IMR-90 (cell line): ENCODE measurements at regions not wholly inside any gene's neighbourhood (a gene's known extent, or its start where the extent isn't known, plus 50 kb on each side); places are given as distances from the start of the nearest gene placed in this dataset.

Experiments used
- ATAC-seq: fragments of 200-7000 bp; cut with Tn5 transposase; 2 replicates; pipeline ENCODE4 v1.9.1; 2020; ENCODE audit warnings: low read depth, mild to moderate bottlenecking, moderate library complexity
- BruUV-seq: library from RNA; stranded (reverse); fragments of 400-500 nt; replicated peaks from 2 replicates; lab custom pipeline; 2021; lab: Mats Ljungman, UMichigan
- CTCF ChIA-PET: fragments of 300-600 bp; formaldehyde crosslinking; extraction: SDS; loops from one replicate; lab custom pipeline; 2021; ENCODE audit warnings: antibody characterized with exemption; lab: Yijun Ruan, JAX
- POLR2A ChIA-PET: fragments of 300-600 bp; sonication (Branson Sonifier 250); formaldehyde crosslinking; loops from one replicate; lab custom pipeline; 2022; ENCODE audit warnings: antibody characterized with exemption; ENCODE audit not compliant: unreplicated experiment; lab: Charles Lee
- DNase-seq: peaks from one replicate; pipeline ENCODE4 v3.0.0; 2013
- H2AFZ ChIP-seq: replicated peaks from 2 replicates; pipeline ENCODE3; 2013; ENCODE audit warnings: low read length, mild to moderate bottlenecking; ENCODE audit not compliant: poor library complexity
- H2AK5ac ChIP-seq: 2 replicates; pipeline ENCODE4 v1.6.1; 2013; ENCODE audit warnings: low read depth, low read length, inconsistent platforms
- H2AK9ac ChIP-seq: replicated peaks from 2 replicates; pipeline ENCODE3; 2013; ENCODE audit warnings: mild to moderate bottlenecking, low read depth, low read length, moderate library complexity; ENCODE audit not compliant: poor library complexity
- H2BK120ac ChIP-seq: 2 replicates; pipeline ENCODE4 v1.6.1; 2013; ENCODE audit warnings: low read depth, low read length, inconsistent platforms
- H2BK15ac ChIP-seq: 3 replicates; pipeline ENCODE4 v1.6.1; 2013; ENCODE audit warnings: low read depth, low read length, inconsistent platforms
- H2BK20ac ChIP-seq: 2 replicates; pipeline ENCODE4 v1.6.1; 2013; ENCODE audit warnings: low read depth, mild to moderate bottlenecking, inconsistent platforms, low read length, moderate library complexity
- H2BK5ac ChIP-seq: 2 replicates; pipeline ENCODE4 v1.6.1; 2013; ENCODE audit warnings: mild to moderate bottlenecking, low read depth, low read length, inconsistent platforms; ENCODE audit not compliant: poor library complexity, severe bottlenecking
- H3K14ac ChIP-seq: replicated peaks from 2 replicates; pipeline ENCODE4 v1.6.1; 2013; ENCODE audit warnings: low read depth, low read length, inconsistent platforms
- H3K18ac ChIP-seq: 2 replicates; pipeline ENCODE4 v1.6.1; 2013; ENCODE audit warnings: low read depth, low read length, control low read depth
- H3K23ac ChIP-seq: 2 replicates; pipeline ENCODE4 v1.6.1; 2013; ENCODE audit warnings: low read depth, low read length, inconsistent platforms
- H3K27ac ChIP-seq: 2 replicates; pipeline ENCODE4 v1.5.1; 2013; ENCODE audit warnings: mild to moderate bottlenecking, control low read depth, low read length; ENCODE audit not compliant: insufficient read depth
- H3K27me3 ChIP-seq: 2 replicates; pipeline ENCODE4 v1.6.1; 2013; ENCODE audit warnings: low read length; ENCODE audit not compliant: control insufficient read depth, insufficient read depth
- H3K36me3 ChIP-seq: 2 replicates; pipeline ENCODE4 v1.6.1; 2013; ENCODE audit warnings: low read length, mixed read lengths; ENCODE audit not compliant: control insufficient read depth, insufficient read depth
- H3K4ac ChIP-seq: 2 replicates; pipeline ENCODE4 v1.6.1; 2013; ENCODE audit warnings: low read depth, low read length, inconsistent platforms
- H3K4me1 ChIP-seq: 2 replicates; pipeline ENCODE4 v1.6.1; 2013; ENCODE audit warnings: low read length, mixed read lengths; ENCODE audit not compliant: control insufficient read depth, insufficient read depth
- H3K4me2 ChIP-seq: 2 replicates; pipeline ENCODE4 v1.6.1; 2013; ENCODE audit warnings: low read depth, mild to moderate bottlenecking, control low read depth, low read length, moderate library complexity
- H3K4me3 ChIP-seq: 2 replicates; pipeline ENCODE4 v1.5.1; 2013; ENCODE audit warnings: low read depth, mild to moderate bottlenecking, control low read depth, low read length, moderate library complexity; ENCODE audit not compliant: insufficient read depth
- H3K56ac ChIP-seq: 2 replicates; pipeline ENCODE4 v1.6.1; 2013; ENCODE audit warnings: low read length, inconsistent platforms; ENCODE audit not compliant: insufficient read depth; ENCODE audit errors: extremely low read depth
- H3K79me1 ChIP-seq, 2 experiments: 2 replicates each; pipeline ENCODE4 v1.6.1; 2013; ENCODE audit warnings: low read length in 2 of 2, inconsistent platforms in 1 of 2, low read depth in 1 of 2
- H3K9ac ChIP-seq: 2 replicates; pipeline ENCODE4 v1.6.1; 2013; ENCODE audit warnings: low read depth, low read length, control low read depth
- H3K9me1 ChIP-seq: 2 replicates; pipeline ENCODE4 v1.6.1; 2013; ENCODE audit warnings: low read length, inconsistent platforms; ENCODE audit not compliant: insufficient read depth
- H3K9me3 ChIP-seq: 2 replicates; pipeline ENCODE4 v1.6.1; 2013; ENCODE audit warnings: low read length; ENCODE audit not compliant: control insufficient read depth, insufficient read depth
- H4K20me1 ChIP-seq: 2 replicates; pipeline ENCODE4 v1.6.1; 2013; ENCODE audit warnings: low read length, inconsistent platforms; ENCODE audit not compliant: insufficient read depth
- H4K5ac ChIP-seq: 2 replicates; pipeline ENCODE4 v1.6.1; 2013; ENCODE audit warnings: mild to moderate bottlenecking, low read depth, low read length, control low read depth
- H4K8ac ChIP-seq, 2 experiments: 2 replicates each; pipeline ENCODE4 v1.6.1; 2013; ENCODE audit warnings: low read depth in 2 of 2, low read length in 2 of 2, control low read depth in 1 of 2, inconsistent platforms in 1 of 2
- H4K91ac ChIP-seq: 2 replicates; pipeline ENCODE4 v1.6.1; 2013; ENCODE audit warnings: low read depth, low read length, inconsistent platforms; ENCODE audit not compliant: insufficient read depth
- CEBPB ChIP-seq: IDR thresholded peaks from 2 replicates; pipeline ENCODE4 v1.6.1; 2012; ENCODE audit warnings: low read depth, low read length, improper control_type of control experiment
- CHD1 ChIP-seq: IDR thresholded peaks from 2 replicates; pipeline ENCODE4 v1.6.1; 2012; ENCODE audit warnings: low read depth, low read length, improper control_type of control experiment
- CTCF ChIP-seq: conservative IDR thresholded peaks from 2 replicates; pipeline ENCODE4 v1.5.1; 2012; ENCODE audit warnings: mild to moderate bottlenecking, low read depth, low read length, improper control_type of control experiment
- FOS ChIP-seq: fragments of 150-350 bp; IDR thresholded peaks from 2 replicates; pipeline ENCODE4 v1.6.1; 2016; ENCODE audit warnings: low read depth, low read length
- MAFK ChIP-seq: IDR thresholded peaks from 2 replicates; pipeline ENCODE4 v1.6.1; 2012; ENCODE audit warnings: low read depth, low read length, improper control_type of control experiment
- MAZ ChIP-seq: IDR thresholded peaks from 2 replicates; pipeline ENCODE4 v1.6.1; 2012; ENCODE audit warnings: low read depth, mild to moderate bottlenecking, low read length, improper control_type of control experiment, moderate library complexity, borderline replicate concordance
- MXI1 ChIP-seq: IDR thresholded peaks from 2 replicates; pipeline ENCODE4 v1.6.1; 2012; ENCODE audit warnings: low read depth, mild to moderate bottlenecking, low read length, moderate library complexity, borderline replicate concordance
- RCOR1 ChIP-seq: IDR thresholded peaks from 2 replicates; pipeline ENCODE4 v1.6.1; 2012; ENCODE audit warnings: mild to moderate bottlenecking, low read length, improper control_type of control experiment; ENCODE audit not compliant: insufficient replicate concordance
- RFX5 ChIP-seq: IDR thresholded peaks from 2 replicates; pipeline ENCODE4 v1.8.0; 2012; ENCODE audit warnings: low read depth, mild to moderate bottlenecking, low read length, moderate library complexity
- SMC3 ChIP-seq: fragments of 150-350 bp; IDR thresholded peaks from 2 replicates; pipeline ENCODE4 v1.6.1; 2016; ENCODE audit warnings: low read depth, mild to moderate bottlenecking, antibody characterized with exemption, low read length, moderate library complexity
- WGBS, 2 experiments: methylation state at CpG; one replicate each; pipeline versions ENCODE4 v1.1.5 to v1.1.7; 2013; ENCODE audit warnings: missing lambda C conversion rate in 2 of 2; ENCODE audit not compliant: insufficient read length in 1 of 2; ENCODE audit errors: extremely low coverage in 2 of 2; 5-methylcytosine and 5-hydroxymethylcytosine counted together
- dilution Hi-C: fragments of 300-500 bp; cut with HindIII; formaldehyde crosslinking; loops from one replicate; pipeline ENCODE4 v1.14.3; 2018; ENCODE audit warnings: low sequenced_read_pairs; ENCODE audit not compliant: unreplicated experiment
- in situ Hi-C: fragments of 300-500 bp; cut with MboI; formaldehyde crosslinking; loops from 3 replicates; pipeline ENCODE4 v1.14.3; 2019; ENCODE audit warnings: low sequenced_read_pairs, inconsistent platforms, mixed read lengths
- intact Hi-C: fragments of 100-400 bp; cut with micrococcal nuclease; formaldehyde crosslinking; loops from 2 replicates; pipeline ENCODE4 v1.10.0; 2022

- Histone ChIP-seq H2BK5ac (no peak overlapping the region), H2BK15ac (peak overlapping the region; percentile 80; the same call in 2 of the 3 replicates), H4K8ac (0 out of 4 replicates have a peak overlapping the region, but pooled peaks of 1 of the 2 experiments have one; percentile 20), H3K56ac (no peak overlapping the region), H3K4me2 (no peak overlapping the region), H4K5ac (no peak overlapping the region), H3K27ac (no peak overlapping the region), H3K27me3 (no peaks in the 10 kb centered on the region), H4K20me1 (no peaks in the 10 kb centered on the region), H3K14ac (0 out of 2 replicates have a peak overlapping the region, but pooled peaks have one; percentile 21), H3K4me3 (no peak overlapping the region), H3K4me1 (peaks cover 11% of the 10 kb centered on the region), H3K9ac (no peak overlapping the region), H3K23ac (no peak overlapping the region), H2AFZ (no peak overlapping the region), H2AK9ac (no peak overlapping the region), H3K36me3 (no peaks in the 10 kb centered on the region), H2BK20ac (0 out of 2 replicates have a peak overlapping the region, but pooled peaks have one; percentile 76), H2AK5ac (peak overlapping the region; percentile 59; the same call in 1 of the 2 replicates), H3K9me3 (peaks cover 4% of the 10 kb centered on the region; the same call in 1 of the 2 replicates), H2BK120ac (peak overlapping the region; percentile 79; the same call in 1 of the 2 replicates), H3K4ac (peak overlapping the region; percentile 56), H4K91ac (no peak overlapping the region), H3K9me1 (peaks cover 4% of the 10 kb centered on the region; the same call in 1 of the 2 replicates), H3K79me1 (no peaks in the 10 kb centered on the region), H3K18ac (no peak overlapping the region)
- ChIA-PET POLR2A (no interaction called here), CTCF (no interaction called here)
- no peak for DNase-seq
- no peak for TF ChIP-seq SMC3
- TF ChIP-seq RCOR1 = no peak
- TF ChIP-seq CTCF = no peak
- TF ChIP-seq RFX5 = no peak
- TF ChIP-seq CHD1 = no peak
- no peak for TF ChIP-seq MAFK
- no peak for TF ChIP-seq CEBPB
- TF ChIP-seq MAZ = no peak
- TF ChIP-seq FOS = no peak
- TF ChIP-seq MXI1 = no peak
- in situ Hi-C loops (no loop called here), dilution Hi-C loops (no loop called here), intact Hi-C loops (loop anchor here (10.0 kb wide), 1 partner anchor 491 kb away; no protein-coding TSS in a partner anchor)
- WGBS, 2 experiments = no CpG with 5 or more reads among the region's 2 CpGs
- no TSS peak for BruUV-seq
- no peak for ATAC-seq
Observed at GRCh38 chr5:56343988-56344387, 110.9 kb upstream of the ANKRD55 start.
